Muscle of leg (tissue), 3 donors: ENCODE measurements at regions not wholly inside any gene's neighbourhood (a gene's known extent, or its start where the extent isn't known, plus 50 kb on each side); places are given as distances from the start of the nearest gene placed in this dataset.
A peak's percentile ranks its signal among the peaks of the same experiment; 100 is the strongest.
"Not testable (repeated sequence)": the region's sequence is repeated elsewhere in the genome, so short reads cannot be mapped to it uniquely, and the experiment has no call there.

Experiments
- DNase-seq: peaks from one replicate; pipeline ENCODE4 v3.0.0; 2013
- H3K27ac ChIP-seq: one replicate; pipeline ENCODE4 v1.5.1; 2013; ENCODE audit warnings: mild to moderate bottlenecking, low read length, control low read depth
- H3K27me3 ChIP-seq: one replicate; pipeline ENCODE4 v1.6.1; 2013; ENCODE audit warnings: low read length; ENCODE audit not compliant: control insufficient read depth, insufficient read depth
- H3K36me3 ChIP-seq: one replicate; pipeline ENCODE4 v1.6.1; 2013; ENCODE audit warnings: low read length; ENCODE audit not compliant: control insufficient read depth, insufficient read depth
- H3K4me1 ChIP-seq: one replicate; pipeline ENCODE4 v1.6.1; 2013; ENCODE audit warnings: low read length; ENCODE audit not compliant: control insufficient read depth, insufficient read depth
- H3K4me3 ChIP-seq: one replicate; pipeline ENCODE4 v1.5.1; 2013; ENCODE audit warnings: low read length, control low read depth
- H3K9me3 ChIP-seq: replicated peaks from 2 replicates; pipeline ENCODE4 v1.6.1; 2013; ENCODE audit warnings: low read depth, low read length; ENCODE audit not compliant: control insufficient read depth
- WGBS: methylation state at CpG from one replicate; pipeline ENCODE4 v1.1.5; 2013; ENCODE audit warnings: missing lambda C conversion rate; ENCODE audit not compliant: insufficient coverage; 5-methylcytosine and 5-hydroxymethylcytosine counted together

- 88% methylated on average over 3 of the region's 9 CpGs for WGBS
- H3K4me1 ChIP-seq, DNase-seq, H3K27me3 ChIP-seq, H3K4me3 ChIP-seq, H3K9me3 ChIP-seq, H3K27ac ChIP-seq, H3K36me3 ChIP-seq: not testable (repeated sequence)
Measured at GRCh38 chr10:93127642-93128215, 54.0 kb downstream of the CYP26A1 start.

- no peaks in the 10 kb centered on the region for H3K27me3 ChIP-seq
- no peaks in the 10 kb centered on the region for H3K4me1 ChIP-seq
- no peak overlapping the region for H3K4me3 ChIP-seq
- DNase-seq = no peak
- no peaks in the 10 kb centered on the region for H3K36me3 ChIP-seq
- no peak overlapping the region for H3K27ac ChIP-seq
- peaks cover 3% of the 10 kb centered on the region for H3K9me3 ChIP-seq
- WGBS = 0% methylated on average over 1 of the region's 6 CpGs
Measured at GRCh38 chr10:93131986-93132385, 58.3 kb downstream of the CYP26A1 start.

GRCh38 chr10:93138113-93138870, 64.6 kb downstream of the CYP26A1 start:
- no peak overlapping the region for H3K4me3 ChIP-seq
- H3K36me3 ChIP-seq = no peaks in the 10 kb centered on the region
- DNase-seq = no peak
- H3K9me3 ChIP-seq = no peaks in the 10 kb centered on the region
- no peaks in the 10 kb centered on the region for H3K27me3 ChIP-seq
- H3K4me1 ChIP-seq = no peaks in the 10 kb centered on the region
- H3K27ac ChIP-seq = no peak overlapping the region
- 72% methylated on average over 8 of the region's 11 CpGs for WGBS

- Histone ChIP-seq H3K27me3 (no peaks in the 10 kb centered on the region), H3K4me3 (no peak overlapping the region), H3K36me3 (no peaks in the 10 kb centered on the region), H3K4me1 (no peaks in the 10 kb centered on the region), H3K9me3 (no peaks in the 10 kb centered on the region), H3K27ac (no peak overlapping the region)
- DNase-seq = no peak
- 78% methylated on average over 2 of the region's 5 CpGs for WGBS
Measured at GRCh38 chr10:93139059-93139655, 65.5 kb downstream of the CYP26A1 start.

- WGBS = 86% methylated on average over 1 of the region's 3 CpGs
- H3K36me3 ChIP-seq = no peaks in the 10 kb centered on the region
- H3K9me3 ChIP-seq = no peaks in the 10 kb centered on the region
- no peak overlapping the region for H3K27ac ChIP-seq
- no peaks in the 10 kb centered on the region for H3K4me1 ChIP-seq
- no peak overlapping the region for H3K4me3 ChIP-seq
- no peaks in the 10 kb centered on the region for H3K27me3 ChIP-seq
- DNase-seq = no peak
Measured at GRCh38 chr10:93142534-93142933, 68.8 kb downstream of the CYP26A1 start.

GRCh38 chr10:93143281-93143680, 69.6 kb downstream of the CYP26A1 start:
- no peak overlapping the region for H3K27ac ChIP-seq
- no peak overlapping the region for H3K4me3 ChIP-seq
- H3K27me3 ChIP-seq = no peaks in the 10 kb centered on the region
- no peak for DNase-seq
- H3K9me3 ChIP-seq = no peaks in the 10 kb centered on the region
- no CpG with 5 or more reads among the region's 1 CpG for WGBS
- H3K4me1 ChIP-seq = no peaks in the 10 kb centered on the region
- no peaks in the 10 kb centered on the region for H3K36me3 ChIP-seq

DNA sequence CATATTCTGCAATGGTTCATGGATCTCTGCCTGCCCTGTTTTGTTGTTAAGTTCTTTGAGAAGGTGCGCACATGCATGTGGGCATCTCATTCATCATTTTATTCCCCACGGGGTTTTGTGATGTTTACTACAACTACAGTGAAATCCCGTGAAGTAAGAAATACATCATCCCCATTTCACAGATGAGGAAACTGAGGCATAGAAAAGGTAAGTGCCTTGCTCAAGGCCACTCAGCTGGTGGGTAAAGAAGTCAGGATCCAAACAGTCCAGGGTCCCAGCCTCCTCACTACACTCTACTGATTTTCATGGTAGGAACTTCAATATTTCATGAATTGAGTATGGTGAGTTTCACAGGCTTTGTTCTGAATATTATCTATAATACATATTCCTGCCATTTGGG, 72.6 kb downstream of the CYP26A1 start:
- DNase-seq = no peak
- Histone ChIP-seq H3K36me3 (no peaks in the 10 kb centered on the region), H3K4me3 (no peak overlapping the region), H3K9me3 (no peaks in the 10 kb centered on the region), H3K4me1 (no peaks in the 10 kb centered on the region), H3K27ac (no peak overlapping the region), H3K27me3 (no peaks in the 10 kb centered on the region)
- WGBS = no CpG with 5 or more reads among the region's 3 CpGs

DNA sequence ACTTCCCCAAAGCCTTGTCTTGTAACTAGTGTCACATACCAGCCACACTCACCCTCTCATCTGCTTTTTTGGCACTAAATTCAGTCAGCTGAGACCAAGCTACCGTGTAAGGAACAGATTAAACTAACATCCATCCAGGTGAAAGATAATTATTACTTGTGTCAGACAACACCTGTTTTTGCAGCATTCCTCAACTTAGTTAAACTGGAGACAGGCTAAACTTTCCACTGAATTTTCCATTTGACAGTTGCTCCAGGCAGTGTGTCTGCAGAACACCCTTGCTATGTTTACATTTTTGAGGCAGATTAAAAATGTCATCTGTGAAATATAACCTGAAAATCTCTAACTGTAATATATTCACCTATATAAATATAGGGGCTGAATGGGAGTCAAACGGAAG, 73.6 kb downstream of the CYP26A1 start:
- Histone ChIP-seq H3K4me3 (no peak overlapping the region), H3K9me3 (no peaks in the 10 kb centered on the region), H3K36me3 (no peaks in the 10 kb centered on the region), H3K27ac (no peak overlapping the region), H3K4me1 (no peaks in the 10 kb centered on the region), H3K27me3 (no peaks in the 10 kb centered on the region)
- peak; percentile 68 for DNase-seq
- WGBS = no CpG with 5 or more reads among the region's 2 CpGs

DNA sequence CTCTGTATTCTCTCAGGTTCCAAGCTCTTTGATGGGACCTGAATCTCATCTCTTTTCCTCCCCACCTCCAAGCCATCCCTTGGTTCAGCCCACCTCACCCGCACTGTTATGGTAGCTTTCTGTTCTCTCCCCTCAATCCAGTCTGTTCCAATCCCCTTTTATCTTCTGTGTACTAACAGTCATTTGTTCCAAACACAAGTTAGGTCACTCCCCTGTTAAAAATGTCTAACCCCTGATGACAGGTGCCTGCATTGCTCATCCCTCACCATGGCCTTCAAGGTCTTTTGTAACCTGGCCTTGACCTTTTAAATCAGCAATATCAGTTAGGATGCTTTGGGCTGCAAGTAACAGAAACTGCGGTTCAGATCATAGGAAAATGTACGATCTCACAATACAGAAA, 74.8 kb downstream of the CYP26A1 start:
- H3K36me3 ChIP-seq = no peaks in the 10 kb centered on the region
- no peaks in the 10 kb centered on the region for H3K27me3 ChIP-seq
- DNase-seq = no peak
- no peak overlapping the region for H3K27ac ChIP-seq
- no peaks in the 10 kb centered on the region for H3K9me3 ChIP-seq
- no peaks in the 10 kb centered on the region for H3K4me1 ChIP-seq
- H3K4me3 ChIP-seq = no peak overlapping the region
- WGBS = 69% methylated on average over 2 of the region's 3 CpGs

DNA sequence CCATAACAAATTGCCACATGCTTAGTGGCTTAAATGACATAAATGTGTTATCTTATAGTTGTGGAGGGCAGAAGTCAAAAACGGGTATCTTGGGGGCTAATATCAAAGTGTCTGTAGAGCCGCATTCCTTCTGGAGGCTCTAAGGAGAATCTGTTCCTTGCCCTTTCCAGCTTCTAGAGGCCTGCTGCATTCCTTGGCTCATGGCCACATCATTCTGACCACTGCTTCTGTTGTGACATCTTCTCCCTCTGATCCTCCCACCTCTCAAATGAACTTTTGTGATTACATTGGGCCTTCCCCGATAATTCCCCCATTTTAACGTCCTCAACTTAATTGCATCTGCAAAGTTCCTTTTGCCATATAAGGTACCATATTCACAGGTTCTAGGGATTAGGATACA, 76.1 kb downstream of the CYP26A1 start:
- no peaks in the 10 kb centered on the region for H3K36me3 ChIP-seq
- H3K27me3 ChIP-seq = no peaks in the 10 kb centered on the region
- DNase-seq = no peak
- H3K27ac ChIP-seq = no peak overlapping the region
- no peak overlapping the region for H3K4me3 ChIP-seq
- H3K9me3 ChIP-seq = no peaks in the 10 kb centered on the region
- no peaks in the 10 kb centered on the region for H3K4me1 ChIP-seq
- WGBS = 90% methylated on average over 1 of the region's 4 CpGs
